Testis (tissue), 2 donors: ENCODE measurements at regions not wholly inside any gene's neighbourhood (a gene's known extent, or its start where the extent isn't known, plus 50 kb on each side); places are given as distances from the start of the nearest gene placed in this dataset.
"Not testable (repeated sequence)": the region's sequence is repeated elsewhere in the genome, so short reads cannot be mapped to it uniquely, and the experiment has no call there.

Experiments
- DNase-seq: peaks from one replicate; pipeline ENCODE4 v3.0.0-alpha.2; 2019
- H3K27ac ChIP-seq, 2 donors: fragments of 200-600 bp; sonication (generic); one replicate each; pipeline ENCODE4 v1.5.1; 2019
- H3K27me3 ChIP-seq: fragments of 200-600 bp; sonication (generic); one replicate; pipeline ENCODE4 v1.5.1; 2019
- H3K36me3 ChIP-seq: fragments of 200-600 bp; sonication (generic); one replicate; pipeline ENCODE4 v1.5.1; 2017; ENCODE audit warnings: low read depth; ENCODE audit errors: missing control alignments
- H3K4me1 ChIP-seq: fragments of 200-600 bp; sonication (generic); one replicate; pipeline ENCODE4 v1.5.1; 2019
- H3K4me3 ChIP-seq, 2 donors: fragments of 200-600 bp; sonication (generic); one replicate each; pipeline ENCODE4 v1.5.1; 2017 to 2019
- H3K9me3 ChIP-seq: fragments of 200-600 bp; sonication (generic); one replicate; pipeline ENCODE4 v1.5.1; 2017
- CTCF ChIP-seq, 3 experiments: fragments of 450-650 bp in 2 of 3; fragments of 200-600 bp in 1 of 3; sonication (generic) in 1 of 3; IDR thresholded peaks; one replicate each; pipeline ENCODE4 v1.5.1; 2016 to 2019; ENCODE audit warnings: antibody characterized with exemption in 3 of 3, mild to moderate bottlenecking in 2 of 3, moderate library complexity in 1 of 3
- POLR2A ChIP-seq: fragments of 450-650 bp; IDR thresholded peaks from one replicate; pipeline ENCODE4 v1.6.1; 2017; ENCODE audit warnings: antibody characterized with exemption, mild to moderate bottlenecking, moderate library complexity
- WGBS, 2 donors: methylation state at CpG; one replicate each; pipeline ENCODE4 v1.1.5; 2018; 5-methylcytosine and 5-hydroxymethylcytosine counted together
- intact Hi-C: fragments of 100-400 bp; cut with DNase I; formaldehyde crosslinking; loops from one replicate; pipeline ENCODE4 v1.15.1; 2023; ENCODE audit warnings: low total_unique reads

GRCh38 chr2:184057910-184058309 is 540.4 kb upstream of the ZNF804A start:
- H3K4me3 ChIP-seq: no peak overlapping the region
- no peaks in the 10 kb centered on the region for H3K36me3 ChIP-seq
- no peaks in the 10 kb centered on the region for H3K9me3 ChIP-seq
- intact Hi-C loops: no loop called here
- no peak for DNase-seq
- TF ChIP-seq CTCF (IDR thresholded peaks at IDR 0.05): no peak
- TF ChIP-seq POLR2A: no peak
- 52 to 63% methylated on average over 4 of the region's 4 CpGs for WGBS, 2 donors
- no peaks in the 10 kb centered on the region for H3K4me1 ChIP-seq
- no peaks in the 10 kb centered on the region for H3K27me3 ChIP-seq
- no peak overlapping the region for H3K27ac ChIP-seq

GRCh38 chr2:184060268-184060667 is 538.1 kb upstream of the ZNF804A start:
- DNase-seq, H3K27me3 ChIP-seq, H3K36me3 ChIP-seq, H3K27ac ChIP-seq, H3K4me3 ChIP-seq, H3K4me1 ChIP-seq, H3K9me3 ChIP-seq, intact Hi-C loops: not testable (repeated sequence)
- 88 to 93% methylated on average over 3 of the region's 3 CpGs for WGBS, 2 donors

- DNase-seq: no peak
- 66 to 71% methylated on average over 3 of the region's 3 CpGs for WGBS, 2 donors
- no peak overlapping the region for H3K27ac ChIP-seq
- no peak overlapping the region for H3K4me3 ChIP-seq
- H3K27me3 ChIP-seq: no peaks in the 10 kb centered on the region
- H3K4me1 ChIP-seq: no peaks in the 10 kb centered on the region
- no peaks in the 10 kb centered on the region for H3K36me3 ChIP-seq
- intact Hi-C loops: no loop called here
- H3K9me3 ChIP-seq: no peaks in the 10 kb centered on the region
- TF ChIP-seq POLR2A (no peak), CTCF (IDR thresholded peaks at IDR 0.05) (no peak)
Measured at GRCh38 chr2:184067502-184067901, 530.8 kb upstream of the ZNF804A start.

- no peak overlapping the region for H3K4me3 ChIP-seq
- H3K9me3 ChIP-seq: no peaks in the 10 kb centered on the region
- TF ChIP-seq CTCF (IDR thresholded peaks at IDR 0.05): no peak
- no peak for TF ChIP-seq POLR2A
- WGBS, 2 donors: 59 to 70% methylated on average over 2 of the region's 2 CpGs
- DNase-seq: no peak
- intact Hi-C loops: no loop called here
- no peak overlapping the region for H3K27ac ChIP-seq
- H3K36me3 ChIP-seq: no peaks in the 10 kb centered on the region
- H3K4me1 ChIP-seq: no peaks in the 10 kb centered on the region
- no peaks in the 10 kb centered on the region for H3K27me3 ChIP-seq
Measured at GRCh38 chr2:184072470-184072869, 525.9 kb upstream of the ZNF804A start.

- H3K27ac ChIP-seq: no peak overlapping the region
- DNase-seq: no peak
- WGBS, 2 donors: 87 to 93% methylated on average over 2 of the region's 2 CpGs
- no peaks in the 10 kb centered on the region for H3K4me1 ChIP-seq
- TF ChIP-seq POLR2A (no peak), CTCF (IDR thresholded peaks at IDR 0.05) (no peak)
- H3K36me3 ChIP-seq: no peaks in the 10 kb centered on the region
- no peaks in the 10 kb centered on the region for H3K27me3 ChIP-seq
- no peak overlapping the region for H3K4me3 ChIP-seq
- no peaks in the 10 kb centered on the region for H3K9me3 ChIP-seq
- intact Hi-C loops: no loop called here
Measured at GRCh38 chr2:184078496-184078895, 519.8 kb upstream of the ZNF804A start.
